H1 (cell line): ENCODE measurements at regions not wholly inside any gene's neighbourhood (a gene's known extent, or its start where the extent isn't known, plus 50 kb on each side); places are given as distances from the start of the nearest gene placed in this dataset.

ENCODE experiments used
- CTCF ChIA-PET: fragments of 300-600 bp; sonication (Branson Sonifier 250); formaldehyde crosslinking; loops from one replicate; lab custom pipeline; 2021; ENCODE audit not compliant: partially characterized antibody; lab: Charles Lee
- POLR2A ChIA-PET: fragments of 300-600 bp; sonication (Branson Sonifier 250); formaldehyde crosslinking; loops from one replicate; lab custom pipeline; 2021; ENCODE audit warnings: inconsistent platforms; ENCODE audit not compliant: partially characterized antibody; lab: Charles Lee
- DNase-seq, 2 experiments: peaks; one replicate each; pipeline versions ENCODE4 v3.0.0 to v3.0.0-alpha.2; 2010 to 2022; ENCODE audit warnings: low spot score in 2 of 2, low read depth in 1 of 2, mixed read lengths in 1 of 2
- FAIRE-seq: peaks from 2 replicates; lab custom pipeline; 2011; peaks lifted over from hg19 to GRCh38; lab: Jason Lieb, UNC
- H2AFZ ChIP-seq: 2 replicates; pipeline ENCODE4 v1.8.1; 2012; ENCODE audit warnings: low read length, inconsistent platforms
- H2AK5ac ChIP-seq: 2 replicates; pipeline ENCODE4 v1.6.1; 2013; ENCODE audit warnings: low read depth, low read length
- H2BK120ac ChIP-seq: replicated peaks from 2 replicates; pipeline ENCODE3; 2013; ENCODE audit warnings: low read depth, low read length, inconsistent platforms
- H2BK12ac ChIP-seq: 2 replicates; pipeline ENCODE4 v1.6.1; 2013; ENCODE audit warnings: low read depth, low read length
- H2BK15ac ChIP-seq: 2 replicates; pipeline ENCODE4 v1.6.1; 2013; ENCODE audit warnings: low read length
- H2BK20ac ChIP-seq: 2 replicates; pipeline ENCODE4 v1.6.1; 2013; ENCODE audit warnings: low read length
- H2BK5ac ChIP-seq: 2 replicates; pipeline ENCODE4 v1.6.1; 2013; ENCODE audit warnings: low read depth, low read length
- H3K14ac ChIP-seq: 2 replicates; pipeline ENCODE4 v1.6.1; 2013; ENCODE audit warnings: inconsistent platforms; ENCODE audit not compliant: insufficient read length
- H3K18ac ChIP-seq: 2 replicates; pipeline ENCODE4 v1.6.1; 2013; ENCODE audit warnings: low read length; ENCODE audit errors: extremely low read depth
- H3K23ac ChIP-seq: 2 replicates; pipeline ENCODE4 v1.6.1; 2013; ENCODE audit warnings: inconsistent platforms; ENCODE audit not compliant: insufficient read length
- H3K23me2 ChIP-seq: 2 replicates; pipeline ENCODE4 v1.6.1; 2013; ENCODE audit warnings: low read depth, low read length
- H3K27ac ChIP-seq: 2 replicates; pipeline ENCODE4 v1.6.1; 2011; ENCODE audit warnings: low read depth, low read length, inconsistent platforms
- H3K27me3 ChIP-seq, 4 experiments: replicated peaks in 1 of 4; 1 replicate in 1 of 4; 2 replicates in 3 of 4; pipeline versions ENCODE4 v1.6.1 to v1.8.1; 2011 to 2013; ENCODE audit warnings: low read length in 3 of 4, mild to moderate bottlenecking in 3 of 4, inconsistent platforms in 2 of 4, mixed read lengths in 2 of 4, moderate library complexity in 1 of 4; ENCODE audit not compliant: control insufficient read depth in 3 of 4, insufficient read depth in 3 of 4; ENCODE audit errors: extremely low read depth in 1 of 4
- H3K36me3 ChIP-seq, 4 experiments: 2 replicates each; pipeline versions ENCODE4 v1.6.1 to v1.8.1; 2011 to 2013; ENCODE audit warnings: mild to moderate bottlenecking in 4 of 4, low read length in 3 of 4, moderate library complexity in 2 of 4, control low read depth in 1 of 4, inconsistent platforms in 1 of 4; ENCODE audit not compliant: insufficient read depth in 4 of 4, control insufficient read depth in 2 of 4
- H3K4ac ChIP-seq: replicated peaks from 2 replicates; pipeline ENCODE3; 2013; ENCODE audit warnings: low read length, low read depth, mixed read lengths, inconsistent platforms; ENCODE audit not compliant: insufficient read length
- H3K4me1 ChIP-seq, 4 experiments: replicated peaks in 1 of 4; 1 replicate in 1 of 4; 2 replicates in 3 of 4; pipeline versions ENCODE4 v1.6.1 to v1.8.1; 2011 to 2013; ENCODE audit warnings: low read length in 3 of 4, inconsistent platforms in 2 of 4, mixed read lengths in 1 of 4; ENCODE audit not compliant: insufficient read depth in 4 of 4, control insufficient read depth in 3 of 4
- H3K4me2 ChIP-seq, 2 experiments: 2 replicates each; pipeline versions ENCODE4 v1.6.1 to v1.8.1; 2011 to 2013; ENCODE audit warnings: low read depth in 2 of 2, low read length in 2 of 2, control low read depth in 1 of 2, inconsistent platforms in 1 of 2, mild to moderate bottlenecking in 1 of 2; ENCODE audit not compliant: insufficient read depth in 1 of 2
- H3K4me3 ChIP-seq, 4 experiments: fragments of 200-600, 300-600 bp in 1 of 4; sonication (generic), shearing (Covaris generic), sonication (Bioruptor Twin) in 1 of 4; 2 replicates each; pipeline versions ENCODE4 v1.5.1 to v1.8.1; 2011 to 2016; ENCODE audit warnings: low read length in 4 of 4, low read depth in 3 of 4, control low read depth in 2 of 4, inconsistent platforms in 2 of 4, mild to moderate bottlenecking in 2 of 4, mixed read lengths in 1 of 4, moderate library complexity in 1 of 4; ENCODE audit not compliant: insufficient read depth in 2 of 4; ENCODE audit errors: extremely low read depth in 1 of 4
- H3K56ac ChIP-seq: replicated peaks from 2 replicates; pipeline ENCODE3; 2013; ENCODE audit warnings: low read depth, mild to moderate bottlenecking, mixed read lengths, low read length, inconsistent platforms; ENCODE audit not compliant: insufficient read length
- H3K79me1 ChIP-seq: 2 replicates; pipeline ENCODE4 v1.6.1; 2013; ENCODE audit warnings: low read depth, low read length, control low read depth
- H3K79me2 ChIP-seq, 2 experiments: 2 replicates each; pipeline versions ENCODE4 v1.6.1 to v1.8.1; 2012 to 2013; ENCODE audit warnings: low read length in 2 of 2, mild to moderate bottlenecking in 2 of 2, inconsistent platforms in 1 of 2; ENCODE audit not compliant: insufficient read depth in 2 of 2, control insufficient read depth in 1 of 2
- H3K9ac ChIP-seq, 4 experiments: replicated peaks in 1 of 4; 1 replicate in 1 of 4; 2 replicates in 3 of 4; pipeline versions ENCODE4 v1.6.1 to v1.8.1; 2011 to 2013; ENCODE audit warnings: low read depth in 3 of 4, low read length in 3 of 4, control low read depth in 2 of 4, mild to moderate bottlenecking in 2 of 4, moderate library complexity in 2 of 4, inconsistent platforms in 1 of 4; ENCODE audit errors: extremely low read depth in 1 of 4
- H3K9me3 ChIP-seq, 2 experiments: 2 replicates each; pipeline versions ENCODE4 v1.6.1 to v1.8.1; 2012 to 2013; ENCODE audit warnings: mild to moderate bottlenecking in 2 of 2, moderate library complexity in 2 of 2, control low read depth in 1 of 2, inconsistent platforms in 1 of 2, low read depth in 1 of 2, low read length in 1 of 2, mixed read lengths in 1 of 2; ENCODE audit not compliant: insufficient read depth in 2 of 2
- H4K20me1 ChIP-seq, 2 experiments: replicated peaks in 1 of 2; 2 replicates each; pipeline versions ENCODE3 to v1.8.1; 2011 to 2013; ENCODE audit warnings: inconsistent platforms in 2 of 2, low read length in 2 of 2, mild to moderate bottlenecking in 1 of 2; ENCODE audit not compliant: insufficient read depth in 2 of 2, control insufficient read depth in 1 of 2
- H4K5ac ChIP-seq: 2 replicates; pipeline ENCODE4 v1.6.1; 2013; ENCODE audit warnings: low read length, low read depth, mixed read lengths, inconsistent platforms; ENCODE audit not compliant: insufficient read length
- H4K8ac ChIP-seq: 2 replicates; pipeline ENCODE4 v1.8.0; 2013; ENCODE audit warnings: mild to moderate bottlenecking, moderate library complexity, low read length, inconsistent platforms; ENCODE audit not compliant: insufficient read depth; ENCODE audit errors: extremely low read depth
- H4K91ac ChIP-seq: replicated peaks from 2 replicates; pipeline ENCODE3; 2013; ENCODE audit warnings: low read length, mixed read lengths, inconsistent platforms; ENCODE audit not compliant: insufficient read length
- GTF2F1 ChIP-seq: IDR thresholded peaks from 2 replicates; pipeline ENCODE4 v1.6.1; 2012; ENCODE audit warnings: low read depth, low read length, improper control_type of control experiment, borderline replicate concordance
- HDAC2 ChIP-seq, 2 experiments: fragments of 300-600 bp in 1 of 2; sonication (generic) in 1 of 2; IDR thresholded peaks; 2 replicates each; pipeline ENCODE4 v1.6.1; 2011 to 2012; ENCODE audit warnings: low read depth in 2 of 2, low read length in 2 of 2, mild to moderate bottlenecking in 2 of 2, moderate library complexity in 2 of 2, borderline replicate concordance in 1 of 2, inconsistent platforms in 1 of 2
- SRF ChIP-seq: IDR thresholded peaks from 2 replicates; pipeline ENCODE4 v1.6.1; 2011; ENCODE audit warnings: mild to moderate bottlenecking, low read depth, low read length, moderate library complexity
- TAF7 ChIP-seq: optimal IDR thresholded peaks from 2 replicates; pipeline ENCODE3; 2011; ENCODE audit warnings: low read depth, mild to moderate bottlenecking, inconsistent platforms, low read length, moderate library complexity, borderline replicate concordance
- WGBS, 2 experiments: shearing (Covaris generic) in 1 of 2; methylation state at CpG; one replicate each; pipeline versions ENCODE4 v1.1.6 to v1.1.7; 2013 to 2015; ENCODE audit warnings: low lambda C conversion rate in 2 of 2, mixed read lengths in 2 of 2, inconsistent platforms in 1 of 2, low coverage in 1 of 2, missing lambda C conversion rate in 1 of 2; ENCODE audit not compliant: insufficient replicate concordance in 2 of 2, insufficient coverage in 1 of 2, insufficient read length in 1 of 2; ENCODE audit errors: extremely low coverage in 1 of 2, missing lambda C conversion rate in 1 of 2; 5-methylcytosine and 5-hydroxymethylcytosine counted together

GRCh38 chr13:86445206-86445605 lies 646.0 kb upstream of the SLITRK6 start:
- no peaks in the 10 kb centered on the region for H3K36me3 ChIP-seq
- no peaks in the 10 kb centered on the region for H3K9me3 ChIP-seq
- FAIRE-seq, result no peak
- H3K23ac ChIP-seq, result no peak overlapping the region
- no peak overlapping the region for H3K4ac ChIP-seq
- TF ChIP-seq SRF (no peak), TAF7 (no peak), GTF2F1 (no peak), HDAC2 (IDR thresholded peaks at IDR 0.05; ENCODE audit: borderline replicate concordance in 1 of 2, low read depth in 2 of 2, low read length in 2 of 2) (no peak)
- no peak overlapping the region for H3K27ac ChIP-seq
- no peak overlapping the region for H2BK20ac ChIP-seq
- H4K8ac ChIP-seq, result no peak overlapping the region
- H4K5ac ChIP-seq, result no peak overlapping the region
- H3K27me3 ChIP-seq, result no peaks in the 10 kb centered on the region
- H4K91ac ChIP-seq, result no peak overlapping the region
- H3K9ac ChIP-seq, result no peak overlapping the region
- DNase-seq, result no peak
- H3K4me1 ChIP-seq, result no peaks in the 10 kb centered on the region
- no peak overlapping the region for H3K4me3 ChIP-seq
- no peak overlapping the region for H2AFZ ChIP-seq
- H3K79me1 ChIP-seq, result no peaks in the 10 kb centered on the region
- no peak overlapping the region for H2BK120ac ChIP-seq
- no peak overlapping the region for H2AK5ac ChIP-seq
- H3K23me2 ChIP-seq, result no peaks in the 10 kb centered on the region
- 95% methylated on average over 1 of the region's 1 CpG; no CpG with 5 or more reads in 1 of the 2 experiments for WGBS, 2 experiments
- ChIA-PET POLR2A (no interaction called here), CTCF (interaction anchor here (0.6 kb wide), 1 partner anchor 280 kb away, joined by 4 read pairs; no protein-coding TSS in a partner anchor)
- no peak overlapping the region for H3K18ac ChIP-seq
- H2BK5ac ChIP-seq, result no peak overlapping the region
- no peak overlapping the region for H2BK12ac ChIP-seq
- no peak overlapping the region for H3K4me2 ChIP-seq
- no peaks in the 10 kb centered on the region for H4K20me1 ChIP-seq
- no peak overlapping the region for H2BK15ac ChIP-seq
- no peak overlapping the region for H3K14ac ChIP-seq
- H3K79me2 ChIP-seq, result no peaks in the 10 kb centered on the region
- H3K56ac ChIP-seq, result no peak overlapping the region
